Right lobe of liver (tissue), 6 donors: ENCODE measurements at regions not wholly inside any gene's neighbourhood (a gene's known extent, or its start where the extent isn't known, plus 50 kb on each side); places are given as distances from the start of the nearest gene placed in this dataset.

Source experiments
- ATAC-seq, 4 donors: fragments of 200-7000 bp; cut with Tn5 transposase; one replicate each; pipeline ENCODE4 v1.9.1; 2020; ENCODE audit warnings: mild to moderate bottlenecking in 4 of 4, moderate library complexity in 4 of 4
- DNase-seq, 3 donors: peaks; one replicate each; pipeline ENCODE4 v3.0.0-alpha.2; 2020
- H3K27ac ChIP-seq, 3 donors: fragments of 200-600 bp; one replicate each; pipeline ENCODE4 v1.8.0; 2022
- H3K27me3 ChIP-seq, 2 donors: fragments of 200-600 bp; one replicate each; pipeline ENCODE4 v1.8.0; 2022
- H3K36me3 ChIP-seq, 4 donors: fragments of 200-600 bp; sonication (generic) in 1 of 4; one replicate each; pipeline versions ENCODE4 v1.5.1 to v1.8.0; 2017 to 2022; ENCODE audit warnings: control low read depth in 1 of 4
- H3K4me1 ChIP-seq, 4 donors: fragments of 200-600 bp; sonication (generic) in 1 of 4; one replicate each; pipeline versions ENCODE4 v1.5.1 to v1.8.0; 2017 to 2022; ENCODE audit warnings: control low read depth in 1 of 4
- H3K4me3 ChIP-seq, 3 donors: fragments of 200-600 bp; one replicate each; pipeline ENCODE4 v1.8.0; 2022
- H3K9me3 ChIP-seq, 4 donors: fragments of 200-600 bp; sonication (generic) in 1 of 4; one replicate each; pipeline versions ENCODE4 v1.5.1 to v1.8.0; 2017 to 2022; ENCODE audit warnings: control low read depth in 1 of 4
- CTCF ChIP-seq, 4 donors: fragments of 200-600 bp in 3 of 4; fragments of 450-650 bp in 1 of 4; IDR thresholded peaks; one replicate each; pipeline versions ENCODE4 v1.5.1 to v1.8.0; 2016 to 2022; ENCODE audit warnings: antibody characterized with exemption in 4 of 4, mild to moderate bottlenecking in 2 of 4
- POLR2A ChIP-seq: fragments of 450-650 bp; IDR thresholded peaks from one replicate; pipeline ENCODE4 v1.6.1; 2017; ENCODE audit warnings: antibody characterized with exemption, mild to moderate bottlenecking
- WGBS: methylation state at CpG from one replicate; pipeline ENCODE4 v1.1.6; 2018; ENCODE audit warnings: low coverage, low lambda C conversion rate; ENCODE audit not compliant: insufficient coverage; ENCODE audit errors: missing lambda C conversion rate; 5-methylcytosine and 5-hydroxymethylcytosine counted together
- intact Hi-C, 2 donors: fragments of 100-400 bp; cut with DNase I; formaldehyde crosslinking; loops; one replicate each; pipeline versions ENCODE4 v1.11.2 to v1.14.1; 2022
- donor health status: DM: no; HTN: yes; CAD: no.
- donor health status: DM: no; HTN: no; CAD: no.
- donor health status: DM: no; HTN: no; CAD: no.
- donor health status: DM: no; HTN: yes; CAD: no.
- donor health status: DM: no; HTN: yes; CAD: no.

- ATAC-seq (no peak), DNase-seq (no peak)
- Histone ChIP-seq H3K9me3 (no peaks in the 10 kb centered on the region), H3K27ac (no peak overlapping the region), H3K4me3 (no peak overlapping the region), H3K36me3 (no peaks in the 10 kb centered on the region), H3K4me1 (no peaks in the 10 kb centered on the region), H3K27me3 (no peaks in the 10 kb centered on the region)
- TF ChIP-seq POLR2A: no peak
- TF ChIP-seq CTCF (IDR thresholded peaks at IDR 0.05): no peak
- WGBS: 52% methylated on average over 4 of the region's 9 CpGs
- intact Hi-C loops: no loop called here
Observed at GRCh38 chr16:49052846-49053245, 228.8 kb downstream of the CBLN1 start.

- DNase-seq: no peak
Observed at GRCh38 chr16:49051576-49051975, 230.1 kb downstream of the CBLN1 start.

DNA sequence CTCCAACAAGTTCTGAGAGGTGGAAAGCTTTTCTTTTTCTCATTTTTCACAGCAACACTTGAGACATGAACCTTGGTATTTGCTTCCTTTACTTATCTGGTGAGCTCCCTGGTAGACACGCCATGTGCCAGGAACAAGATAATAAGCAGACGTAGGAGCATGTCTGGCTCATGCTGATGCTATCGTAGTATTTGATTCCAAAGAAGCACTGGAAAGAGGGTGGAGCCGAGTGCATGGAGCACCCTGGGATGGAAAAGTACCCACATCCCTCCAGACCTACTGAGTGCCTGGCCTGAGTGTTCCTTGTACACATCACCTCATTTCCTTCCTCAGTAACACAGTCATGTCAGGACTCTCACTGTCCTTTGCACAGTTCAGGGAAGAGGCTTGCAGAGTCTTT is 231.0 kb downstream of the CBLN1 start:
- Histone ChIP-seq H3K36me3 (no peaks in the 10 kb centered on the region), H3K9me3 (no peaks in the 10 kb centered on the region), H3K4me1 (no peaks in the 10 kb centered on the region), H3K27ac (no peak overlapping the region), H3K27me3 (no peaks in the 10 kb centered on the region), H3K4me3 (no peak overlapping the region)
- no peak for TF ChIP-seq POLR2A
- no peak for TF ChIP-seq CTCF (IDR thresholded peaks at IDR 0.05)
- intact Hi-C loops: no loop called here
- WGBS: 45% methylated on average over 4 of the region's 4 CpGs
- DNase-seq (no peak), ATAC-seq (no peak)

More at GRCh38 chr16:49051576-49051975, 230.1 kb downstream of the CBLN1 start:
- intact Hi-C loops: no loop called here
- Histone ChIP-seq H3K4me1 (no peaks in the 10 kb centered on the region), H3K9me3 (no peaks in the 10 kb centered on the region), H3K4me3 (no peak overlapping the region), H3K27ac (no peak overlapping the region), H3K27me3 (no peaks in the 10 kb centered on the region), H3K36me3 (no peaks in the 10 kb centered on the region)
- no peak for TF ChIP-seq POLR2A
- no peak for TF ChIP-seq CTCF (IDR thresholded peaks at IDR 0.05)
- no peak for ATAC-seq
- 55% methylated on average over 2 of the region's 2 CpGs for WGBS

GRCh38 chr16:49049644-49050043 is 232.0 kb downstream of the CBLN1 start:
- Histone ChIP-seq H3K4me3 (no peak overlapping the region), H3K27me3 (no peaks in the 10 kb centered on the region), H3K36me3 (no peaks in the 10 kb centered on the region), H3K4me1 (no peaks in the 10 kb centered on the region), H3K27ac (no peak overlapping the region), H3K9me3 (no peaks in the 10 kb centered on the region)
- intact Hi-C loops: no loop called here
- no peak for ATAC-seq
- 55% methylated on average over 3 of the region's 3 CpGs for WGBS
- no peak for TF ChIP-seq CTCF (IDR thresholded peaks at IDR 0.05)
- TF ChIP-seq POLR2A: no peak
- DNase-seq: no peak

- H3K36me3 ChIP-seq: no peaks in the 10 kb centered on the region
- no peaks in the 10 kb centered on the region for H3K4me1 ChIP-seq
- no peak overlapping the region for H3K4me3 ChIP-seq
- no peaks in the 10 kb centered on the region for H3K27me3 ChIP-seq
- TF ChIP-seq POLR2A: no peak
- no peak for TF ChIP-seq CTCF (IDR thresholded peaks at IDR 0.05)
- ATAC-seq: no peak
- intact Hi-C loops: no loop called here
- H3K9me3 ChIP-seq: no peaks in the 10 kb centered on the region
- no peak overlapping the region for H3K27ac ChIP-seq
- WGBS: 86% methylated on average over 1 of the region's 6 CpGs
- no peak for DNase-seq
Observed at GRCh38 chr16:49049191-49049590, 232.4 kb downstream of the CBLN1 start.
